HG02970 (cell line): ENCODE measurements at regions not wholly inside any gene's neighbourhood (a gene's known extent, or its start where the extent isn't known, plus 50 kb on each side); places are given as distances from the start of the nearest gene placed in this dataset.

Experiments
- ATAC-seq: cut with Tn5 transposase; IDR thresholded peaks from one replicate; pipeline ENCODE4 v1.9.1; 2021; ENCODE audit warnings: mild to moderate bottlenecking, moderate library complexity, moderate number of reproducible peaks; ENCODE audit not compliant: unreplicated experiment, low FRiP score

DNA sequence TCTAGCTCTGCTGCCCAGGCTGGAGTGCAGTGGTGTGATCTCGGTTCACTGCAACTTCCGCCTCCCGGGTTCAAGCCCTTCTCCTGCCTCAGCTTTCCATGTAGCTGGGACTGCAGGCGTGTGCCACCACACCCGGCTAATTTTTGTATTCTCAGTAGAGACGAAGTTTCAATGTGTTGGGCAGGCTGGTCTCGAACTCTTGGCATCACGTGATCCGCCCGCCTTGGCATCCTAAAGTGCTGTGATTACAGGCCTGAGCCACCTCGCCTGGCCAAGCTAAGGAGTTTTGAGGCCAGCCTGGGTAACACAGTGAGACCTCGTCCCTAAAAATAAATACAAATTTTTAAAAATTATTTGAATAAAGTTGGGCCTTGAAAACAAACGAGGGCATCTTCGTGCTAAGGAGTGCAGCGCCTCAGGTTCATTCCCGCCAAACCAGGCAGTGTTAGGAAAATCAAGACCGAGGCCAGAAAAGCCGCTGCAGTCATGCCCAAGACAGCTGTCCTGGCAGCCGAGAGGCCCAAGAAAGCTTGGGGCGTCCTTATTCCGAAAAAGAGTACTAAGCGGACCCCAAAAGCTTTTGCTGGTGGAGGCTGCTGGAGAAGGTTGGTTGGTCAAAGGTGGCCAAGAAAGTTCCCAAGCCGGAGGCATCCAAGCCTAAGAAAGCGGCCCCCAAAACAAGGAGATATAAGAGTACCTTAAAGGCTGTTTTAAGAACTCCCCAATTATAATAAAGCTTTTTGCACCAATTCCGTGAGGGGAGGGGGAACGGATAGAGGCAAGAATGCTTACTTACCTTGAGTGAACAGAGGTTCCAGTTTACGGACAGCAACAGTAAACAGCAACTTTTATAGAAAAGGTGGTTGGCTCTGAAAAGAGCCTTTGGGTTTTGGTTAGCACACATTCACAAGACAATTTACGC lies 109.0 kb downstream of the HFE start:
- no peak for ATAC-seq

DNA sequence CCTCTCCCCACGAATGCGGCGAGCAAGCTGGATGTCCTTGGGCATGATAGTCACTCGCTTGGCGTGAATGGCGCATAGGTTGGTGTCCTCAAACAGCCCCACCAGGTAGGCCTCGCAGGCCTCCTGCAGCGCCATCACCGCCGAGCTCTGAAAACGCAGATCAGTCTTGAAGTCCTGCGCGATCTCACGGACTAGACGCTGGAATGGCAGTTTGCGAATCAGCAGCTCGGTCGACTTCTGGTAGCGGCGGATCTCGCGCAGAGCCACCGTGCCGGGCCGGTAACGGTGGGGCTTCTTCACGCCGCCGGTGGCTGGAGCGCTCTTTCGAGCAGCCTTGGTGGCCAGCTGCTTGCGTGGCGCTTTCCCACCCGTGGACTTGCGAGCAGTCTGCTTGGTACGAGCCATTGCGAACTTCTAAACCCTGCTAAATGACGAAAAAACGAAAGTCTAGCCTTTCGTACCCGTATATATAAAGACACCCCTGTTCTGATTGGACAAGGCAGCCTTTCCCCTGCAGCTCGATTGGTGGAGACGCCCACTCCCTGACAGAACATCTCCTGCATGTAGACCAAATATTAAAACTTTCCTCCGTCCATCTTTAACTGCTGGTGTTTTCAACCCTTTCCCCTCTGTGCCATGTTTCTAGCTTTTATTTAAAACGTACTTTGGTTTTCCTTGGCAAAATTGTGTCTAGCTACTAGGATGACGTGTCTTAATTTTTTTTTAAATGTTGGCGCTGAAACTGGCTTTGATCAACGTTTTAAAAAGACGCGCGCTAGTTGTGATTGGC lies 109.8 kb downstream of the HFE start:
- peak; percentile 42 for ATAC-seq

DNA sequence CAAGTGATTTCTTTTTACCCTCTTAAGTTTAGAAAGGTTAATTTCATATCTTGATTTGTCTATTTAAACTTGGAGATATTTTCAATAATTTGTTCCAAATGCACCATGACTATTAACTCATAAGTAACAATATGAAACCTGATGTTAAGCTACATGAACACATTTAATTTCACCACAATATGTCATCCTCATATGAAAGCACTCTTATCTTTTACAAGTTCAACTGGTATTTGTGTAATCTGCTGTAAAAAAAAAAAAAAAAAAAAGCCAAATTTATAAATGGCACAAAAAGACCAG lies 110.4 kb downstream of the HFE start:
- ATAC-seq = no peak

DNA sequence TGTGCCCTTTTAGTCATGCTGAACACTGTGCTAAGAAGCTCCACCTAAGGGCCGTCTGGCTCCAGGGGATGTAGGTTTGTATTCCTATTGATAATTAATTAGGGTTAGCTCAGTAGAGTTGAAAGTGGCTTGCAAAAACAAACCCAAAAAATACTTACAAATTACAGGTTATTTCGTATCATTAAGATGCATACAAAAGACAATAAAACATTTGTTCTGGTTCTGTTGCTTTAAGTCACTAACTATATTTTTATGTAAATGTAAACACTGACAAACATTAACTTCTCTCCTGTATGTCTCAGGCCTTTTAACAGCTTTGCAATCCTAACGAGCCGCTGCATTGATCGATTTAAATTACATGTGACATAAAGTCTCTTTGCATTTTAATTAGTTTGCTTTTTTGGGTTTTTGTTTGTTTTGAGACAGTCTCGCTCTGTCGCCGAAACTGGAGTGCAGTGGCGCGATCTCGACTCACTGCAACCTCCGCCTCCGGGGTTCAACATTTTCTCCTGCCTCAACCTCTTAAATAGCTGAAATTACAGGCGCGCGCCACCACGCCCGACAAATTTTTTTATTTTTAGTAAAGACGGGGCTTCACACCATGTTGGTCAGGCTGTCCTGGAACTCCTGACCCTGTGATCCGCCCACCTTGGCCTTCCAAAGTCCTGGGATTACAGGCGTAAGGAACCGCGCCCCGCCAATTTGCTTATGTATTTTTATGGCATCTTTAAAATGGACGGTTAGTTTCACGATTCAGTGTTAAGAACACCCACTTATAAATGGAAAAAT lies 110.9 kb downstream of the HFE start:
- ATAC-seq = no peak

DNA sequence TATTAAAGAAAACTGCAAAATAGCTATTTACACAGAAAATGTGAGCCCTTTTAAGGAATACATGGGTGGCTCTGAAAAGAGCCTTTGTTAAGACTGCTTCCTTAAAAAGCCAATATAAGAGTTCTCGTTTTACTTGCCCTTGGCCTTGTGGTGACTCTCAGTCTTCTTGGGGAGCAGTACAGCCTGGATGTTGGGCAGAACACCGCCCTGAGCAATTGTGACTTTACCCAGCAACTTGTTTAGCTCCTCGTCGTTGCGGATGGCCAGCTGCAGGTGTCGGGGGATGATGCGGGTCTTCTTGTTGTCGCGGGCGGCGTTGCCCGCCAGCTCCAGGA lies 111.5 kb downstream of the HFE start:
- ATAC-seq = peak; percentile 0

DNA sequence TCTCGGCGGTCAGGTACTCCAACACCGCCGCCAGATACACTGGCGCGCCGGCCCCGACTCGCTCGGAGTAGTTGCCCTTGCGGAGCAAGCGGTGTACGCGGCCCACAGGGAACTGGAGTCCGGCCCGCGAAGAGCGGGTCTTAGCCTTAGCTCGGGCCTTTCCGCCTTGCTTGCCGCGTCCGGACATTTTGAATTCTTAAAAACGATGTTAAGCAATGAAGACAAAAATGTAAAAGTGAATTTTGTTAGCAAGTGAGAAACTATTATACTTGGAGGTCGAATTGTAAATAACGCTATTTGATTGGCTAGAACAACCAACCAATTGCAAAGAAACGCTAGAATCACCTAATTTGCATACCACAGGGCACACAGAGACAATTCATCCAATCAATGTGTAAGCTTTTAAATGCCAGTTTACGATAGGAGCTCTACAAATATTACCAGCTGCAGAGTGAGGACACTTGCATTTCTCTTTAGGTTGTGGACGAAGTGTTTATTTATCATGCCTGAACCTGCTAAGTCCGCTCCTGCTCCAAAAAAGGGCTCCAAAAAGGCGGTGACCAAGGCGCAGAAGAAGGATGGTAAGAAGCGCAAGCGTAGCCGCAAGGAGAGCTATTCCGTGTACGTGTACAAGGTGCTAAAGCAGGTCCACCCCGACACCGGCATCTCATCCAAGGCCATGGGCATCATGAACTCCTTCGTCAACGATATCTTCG lies 112.0 kb downstream of the HFE start:
- ATAC-seq = peak; percentile 48

DNA sequence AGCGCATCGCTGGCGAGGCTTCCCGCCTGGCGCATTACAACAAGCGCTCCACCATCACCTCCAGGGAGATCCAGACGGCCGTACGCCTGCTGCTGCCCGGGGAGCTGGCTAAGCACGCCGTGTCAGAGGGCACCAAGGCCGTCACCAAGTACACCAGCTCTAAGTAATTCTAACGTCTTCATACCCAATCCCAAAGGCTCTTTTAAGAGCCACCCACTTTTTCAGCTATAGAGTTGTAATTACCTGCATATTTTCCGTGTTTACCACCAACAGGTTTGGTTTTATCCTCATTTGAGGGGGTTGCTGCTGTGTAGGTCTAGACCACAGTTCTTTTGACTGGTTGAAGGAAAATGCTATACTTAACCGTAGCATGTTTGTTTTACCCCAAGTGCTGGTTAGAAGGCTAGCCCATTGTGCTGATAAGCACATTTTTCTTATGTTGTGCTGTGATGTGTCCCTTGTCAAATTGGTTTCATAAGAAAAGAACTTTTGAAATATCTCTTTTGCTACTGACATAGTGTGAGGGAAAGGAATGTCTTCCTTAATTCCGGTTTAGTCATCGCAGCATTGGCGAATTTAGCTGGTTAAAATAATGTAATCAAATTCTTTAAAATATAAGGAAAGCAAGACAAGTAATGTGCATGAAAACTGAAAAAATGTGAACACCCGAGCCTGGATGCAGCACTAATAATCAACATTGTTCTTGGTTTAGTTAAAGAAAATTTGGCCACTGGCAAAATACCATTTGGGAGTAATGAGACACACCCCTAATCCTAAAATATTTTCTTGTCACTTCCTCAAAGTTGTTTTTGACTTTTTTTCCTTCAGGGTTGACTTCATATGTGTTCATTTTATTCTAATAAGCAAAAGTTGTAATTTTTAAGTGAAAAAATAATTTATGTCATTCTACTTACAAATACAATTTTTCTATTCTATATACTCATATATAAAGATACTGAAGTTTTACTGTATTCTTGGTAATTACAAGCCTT lies 112.8 kb downstream of the HFE start:
- ATAC-seq = no peak

DNA sequence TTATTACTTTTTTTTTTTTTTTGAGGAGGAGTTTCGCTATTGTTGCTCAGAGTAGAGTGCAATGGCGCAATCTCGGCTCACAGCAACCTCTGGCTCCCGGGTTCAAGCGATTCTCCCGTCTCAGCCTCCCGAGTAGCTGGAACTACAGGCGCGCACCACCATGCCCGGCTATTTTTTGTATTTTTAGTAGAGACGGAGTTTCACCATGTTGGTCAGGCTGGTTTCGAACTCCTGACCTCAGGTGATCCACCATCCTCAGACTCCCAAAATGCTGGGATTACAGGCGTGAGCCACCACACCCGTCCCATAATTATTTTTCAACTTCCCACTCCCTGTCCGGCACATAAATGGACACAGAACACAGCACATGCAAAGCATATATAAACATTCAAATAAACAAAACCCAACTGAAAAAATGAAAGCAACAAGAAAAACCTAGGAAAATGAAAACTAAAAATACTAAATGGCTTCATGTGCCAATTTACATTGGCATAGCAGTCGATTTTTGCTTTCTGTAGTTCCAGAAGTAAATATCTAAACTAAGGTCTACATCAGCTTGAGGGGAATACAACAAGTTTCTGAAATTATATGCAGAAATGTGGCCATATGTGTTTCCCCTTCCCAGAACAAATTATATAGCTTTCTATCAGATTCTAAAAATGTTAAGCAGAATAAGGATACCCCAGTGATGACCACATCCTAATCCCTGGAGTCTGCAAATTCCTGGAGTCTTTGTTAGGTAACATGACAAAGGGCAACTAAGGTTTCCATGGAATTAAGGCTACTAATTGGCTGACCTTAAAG lies 113.9 kb downstream of the HFE start:
- ATAC-seq = no peak

DNA sequence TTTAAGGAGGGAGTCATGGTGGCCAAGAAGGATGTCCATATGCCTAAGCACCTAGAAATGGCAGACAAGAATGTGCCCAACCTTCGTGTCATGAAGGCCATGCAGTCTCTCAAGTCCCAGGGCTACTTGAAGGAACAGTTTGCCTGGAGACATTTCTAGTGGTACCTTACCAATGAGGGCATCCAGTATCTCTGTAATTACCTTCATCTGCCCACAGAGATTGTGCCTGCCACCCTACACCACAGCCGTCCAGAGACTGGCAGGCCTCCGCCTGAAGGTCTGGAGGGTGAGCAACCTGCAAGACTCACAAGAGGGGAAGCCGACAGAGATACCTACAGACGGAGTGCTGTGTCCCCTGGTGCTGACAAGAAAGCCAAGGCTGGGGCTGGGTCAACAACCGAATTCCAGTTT lies 115.0 kb downstream of the HFE start:
- ATAC-seq = no peak

DNA sequence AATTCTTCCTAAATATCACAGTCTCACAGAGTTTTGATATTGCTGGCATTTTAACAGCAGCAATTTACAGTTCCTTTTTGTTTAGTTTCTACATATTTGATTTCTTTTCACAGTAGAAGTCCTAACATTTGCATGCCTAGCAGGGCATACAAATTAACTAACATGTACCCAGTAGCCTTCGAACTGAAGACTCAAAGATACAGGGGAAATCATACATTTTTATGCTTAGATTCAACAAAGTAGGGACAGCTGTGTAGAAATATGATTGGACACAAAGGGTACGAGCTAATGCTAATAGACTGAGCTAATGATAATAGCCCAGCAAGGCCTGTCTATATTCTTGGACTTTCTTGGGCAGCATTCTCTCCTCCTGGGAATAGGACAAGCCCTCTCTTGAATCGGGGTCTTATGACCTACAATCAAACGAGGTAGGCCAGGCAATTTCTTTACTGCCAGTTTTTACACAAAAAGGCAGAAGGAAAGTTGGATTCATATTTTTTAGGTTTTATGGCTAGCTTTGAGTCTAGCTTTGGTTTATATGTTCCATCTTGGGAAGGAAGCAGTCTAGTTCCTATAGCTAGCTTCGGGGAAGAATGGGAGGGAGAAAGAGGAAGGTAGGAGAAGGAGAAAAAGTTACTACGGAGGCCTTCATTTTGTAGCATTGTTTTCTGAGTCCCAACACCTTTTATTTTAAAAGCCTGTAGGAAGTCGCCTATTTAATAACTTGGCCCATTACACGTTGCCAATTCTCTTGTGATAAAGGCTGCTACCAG lies 115.8 kb downstream of the HFE start:
- ATAC-seq = no peak

DNA sequence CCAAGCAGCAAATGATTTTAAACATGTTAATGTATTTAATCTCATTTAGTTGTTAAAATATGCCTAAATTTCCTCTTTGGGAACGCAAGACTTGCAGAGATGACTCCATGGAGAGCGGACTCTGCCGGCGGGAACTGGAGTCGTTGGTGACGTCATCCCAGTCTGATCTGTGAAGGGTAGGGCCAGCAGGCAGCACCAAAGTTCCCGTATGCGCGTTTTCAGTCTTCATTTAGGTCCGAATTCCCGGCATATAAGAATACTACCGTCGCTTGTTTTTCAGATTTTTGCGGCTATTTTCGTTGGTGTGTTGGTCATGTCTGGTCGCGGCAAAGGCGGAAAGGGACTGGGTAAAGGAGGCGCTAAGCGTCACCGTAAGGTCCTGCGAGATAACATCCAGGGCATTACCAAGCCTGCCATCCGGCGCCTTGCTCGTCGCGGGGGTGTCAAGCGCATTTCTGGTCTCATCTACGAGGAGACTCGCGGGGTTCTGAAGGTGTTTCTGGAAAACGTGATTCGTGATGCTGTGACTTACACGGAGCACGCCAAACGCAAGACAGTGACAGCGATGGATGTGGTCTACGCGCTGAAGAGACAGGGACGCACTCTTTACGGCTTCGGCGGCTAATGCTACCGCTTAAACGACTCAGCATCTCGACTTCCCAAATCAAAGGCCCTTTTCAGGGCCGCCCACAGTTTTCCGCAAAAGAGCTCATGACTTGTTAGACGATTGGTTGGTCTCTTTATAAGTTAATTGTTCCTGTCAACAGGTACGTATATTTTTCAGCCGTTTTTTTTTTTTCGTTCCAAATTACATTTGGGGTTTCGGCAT lies 117.3 kb downstream of the HFE start:
- ATAC-seq = peak; percentile 47

DNA sequence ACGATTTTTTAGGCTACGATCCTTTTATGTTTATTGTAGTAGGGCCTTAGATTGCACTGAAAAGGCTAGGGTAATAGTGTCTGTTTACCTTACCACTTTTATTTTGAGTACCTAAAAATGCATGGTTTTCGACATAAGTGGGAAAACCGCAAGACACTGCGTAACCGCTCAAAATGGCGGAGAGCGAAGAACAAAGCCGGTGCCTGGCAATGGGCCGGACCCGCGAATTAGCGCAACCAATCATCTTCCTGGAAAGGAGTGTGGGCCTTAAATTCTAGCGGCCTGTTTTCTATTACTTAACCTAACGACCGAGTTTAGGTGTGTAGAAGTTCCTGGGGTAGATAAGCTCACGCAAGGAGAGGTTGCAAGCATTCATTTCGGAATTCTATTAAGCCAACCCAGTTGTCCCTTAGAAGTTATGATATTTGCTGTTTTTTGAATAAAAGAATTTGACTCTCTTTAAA lies 118.0 kb downstream of the HFE start:
- peak; percentile 32 for ATAC-seq

DNA sequence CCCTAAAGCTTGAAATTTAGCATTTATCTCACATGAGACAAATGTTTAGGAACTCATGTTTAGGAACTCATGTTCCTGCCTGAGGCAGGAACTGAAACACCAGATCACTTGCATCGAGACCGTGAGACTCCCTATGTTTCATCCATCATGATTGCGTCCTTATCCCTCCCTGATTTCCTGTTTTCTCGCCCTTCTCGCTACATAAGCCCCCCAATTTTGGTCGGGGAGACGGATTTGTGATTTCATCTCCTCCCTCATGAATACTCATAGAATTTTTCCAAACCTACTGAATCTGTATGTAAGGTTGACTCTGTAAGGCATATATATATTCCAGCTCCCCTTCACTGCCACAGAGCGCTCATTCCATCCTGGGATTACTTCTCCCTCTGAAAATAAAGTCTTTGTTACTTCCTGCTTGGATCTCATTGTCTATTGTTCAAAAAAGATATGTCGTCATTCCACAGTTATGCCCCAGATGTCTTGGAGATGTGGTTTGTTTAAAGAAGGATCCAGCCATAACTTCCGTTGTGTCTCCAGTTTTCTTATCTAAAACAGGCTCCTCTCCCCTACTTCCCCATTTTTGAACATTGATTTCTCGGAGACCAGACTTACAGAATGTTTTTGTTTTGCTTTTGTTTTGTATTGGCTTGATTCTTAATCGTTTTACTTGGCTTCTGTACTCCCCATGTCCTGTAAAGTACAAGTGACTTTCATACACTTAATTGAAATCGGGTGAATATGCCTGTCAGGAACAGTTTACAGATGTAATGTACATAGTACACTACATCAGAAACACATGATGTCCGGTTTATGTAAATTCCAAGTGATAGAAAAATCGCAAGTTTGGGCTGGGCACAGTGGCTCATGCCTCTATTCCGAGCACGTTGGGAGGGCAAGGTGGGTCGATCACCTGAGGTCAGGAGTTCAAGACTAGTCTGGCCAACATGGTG lies 118.7 kb downstream of the HFE start:
- no peak for ATAC-seq

DNA sequence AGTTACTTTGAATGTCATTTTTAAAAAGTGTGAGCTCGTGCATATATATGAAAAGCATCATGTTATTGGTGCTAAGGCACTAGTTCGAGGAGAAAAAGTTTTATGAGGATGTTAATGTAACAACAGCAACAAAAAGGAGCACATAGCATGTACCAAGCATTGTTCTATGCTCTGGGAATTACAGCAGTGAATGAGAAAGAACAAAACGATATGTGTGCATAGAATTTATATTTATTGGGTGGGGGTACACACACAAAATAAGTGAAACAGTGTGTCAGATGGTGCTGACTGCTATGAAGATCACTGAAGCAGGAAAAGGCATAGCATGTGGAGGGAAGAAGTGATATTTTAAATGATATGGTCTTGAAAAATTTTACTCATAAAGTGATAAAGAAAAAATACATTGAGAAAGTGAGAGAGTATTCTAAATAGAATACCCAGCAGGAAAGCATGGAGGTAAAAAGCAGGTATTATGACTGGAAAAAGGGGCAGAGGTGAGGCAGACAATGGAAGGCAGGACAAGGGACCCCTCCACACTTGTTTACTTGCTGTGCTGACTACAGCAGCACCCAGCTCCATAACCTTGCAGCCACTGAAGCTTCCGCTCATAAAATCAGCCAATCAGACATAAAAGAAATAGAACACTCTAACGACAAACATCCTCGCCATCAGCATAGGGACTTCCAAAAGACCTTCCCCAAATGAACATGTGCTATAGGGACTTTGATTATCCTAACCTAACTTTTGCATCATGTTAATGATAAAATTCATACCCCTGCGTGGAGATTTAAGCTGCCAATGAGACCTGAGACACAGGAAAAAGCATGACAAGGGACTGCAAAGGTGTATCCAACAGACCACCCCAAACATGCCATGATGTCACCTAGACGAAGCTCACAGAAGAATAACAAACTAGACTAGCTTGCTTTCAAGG lies 119.9 kb downstream of the HFE start:
- no peak for ATAC-seq

DNA sequence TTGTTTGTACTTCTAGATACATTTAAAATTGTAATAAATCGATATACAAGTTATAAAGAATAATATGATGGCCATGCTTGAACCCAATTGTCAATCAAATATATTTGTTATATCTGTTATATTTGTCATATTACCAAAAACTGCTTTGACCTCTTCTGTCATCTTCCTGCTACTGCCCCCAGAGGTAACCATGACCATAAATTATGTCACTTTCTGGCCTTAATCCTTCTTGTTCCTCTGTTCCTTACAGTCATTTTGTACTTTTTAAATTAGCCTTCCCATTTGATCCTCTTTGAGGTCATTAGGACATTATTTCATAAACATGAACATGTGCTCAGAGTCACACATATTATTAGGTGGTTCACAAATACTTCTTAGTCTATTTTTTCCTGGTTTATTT lies 124.7 kb downstream of the HFE start:
- ATAC-seq = no peak
